Peyer's patch (tissue), 4 donors: ENCODE measurements at regions not wholly inside any gene's neighbourhood (a gene's known extent, or its start where the extent isn't known, plus 50 kb on each side); places are given as distances from the start of the nearest gene placed in this dataset.

ENCODE experiments used
- CTCF ChIP-seq, 6 experiments: fragments of 450-650 bp in 4 of 6; fragments of 200-600 bp in 2 of 6; sonication (generic) in 1 of 6; IDR thresholded peaks; one replicate each; pipeline ENCODE4 v1.5.1; 2017 to 2019; ENCODE audit warnings: antibody characterized with exemption in 6 of 6, mild to moderate bottlenecking in 3 of 6, moderate library complexity in 1 of 6
- POLR2A ChIP-seq, 2 donors: fragments of 450-650 bp; IDR thresholded peaks; one replicate each; pipeline ENCODE4 v1.5.1; 2017; ENCODE audit warnings: antibody characterized with exemption in 2 of 2, mild to moderate bottlenecking in 2 of 2, moderate library complexity in 2 of 2

- TF ChIP-seq POLR2A (IDR thresholded peaks at IDR 0.05) (no peak), CTCF (IDR thresholded peaks at IDR 0.05) (no peak)
These were observed 73.3 kb upstream of the NXT1 start for GRCh38 chr20:23277316-23277715.
